GM12878 (cell line): ENCODE measurements at regions not wholly inside any gene's neighbourhood (a gene's known extent, or its start where the extent isn't known, plus 50 kb on each side); places are given as distances from the start of the nearest gene placed in this dataset.

Experiments
- ATAC-seq: fragments of 200-7000 bp; cut with Tn5 transposase; 3 replicates; pipeline ENCODE4 v1.9.1; 2020; ENCODE audit warnings: mild to moderate bottlenecking, moderate library complexity
- BruUV-seq: library from RNA; stranded (reverse); fragments of 400-500 nt; replicated peaks from 2 replicates; lab custom pipeline; 2021; lab: Mats Ljungman, UMichigan
- CTCF ChIA-PET: fragments of 300-600 bp; sonication (Branson Sonifier 250); formaldehyde crosslinking; extraction: SDS; loops from one replicate; lab custom pipeline; 2021; ENCODE audit warnings: inconsistent platforms; lab: Yijun Ruan, JAX
- POLR2A ChIA-PET: fragments of 350-600 bp; formaldehyde crosslinking; extraction: SDS; loops from one replicate; lab custom pipeline; 2021; ENCODE audit warnings: inconsistent platforms; lab: Charles Lee
- RAD21 ChIA-PET: fragments of 300-600 bp; sonication (Branson Sonifier 250); formaldehyde crosslinking; loops from one replicate; lab custom pipeline; 2023; ENCODE audit warnings: antibody characterized with exemption; ENCODE audit not compliant: unreplicated experiment; lab: Charles Lee
- SMC1A ChIA-PET: fragments of 300-600 bp; sonication (Branson Sonifier 250); formaldehyde crosslinking; loops from one replicate; lab custom pipeline; 2023; ENCODE audit not compliant: unreplicated experiment, uncharacterized antibody; lab: Charles Lee
- DNase-seq: peaks from one replicate; pipeline ENCODE4 v3.0.0-alpha.2; 2011; ENCODE audit warnings: low read depth, low spot score
- FAIRE-seq: peaks from 3 replicates; lab custom pipeline; 2011; peaks lifted over from hg19 to GRCh38; lab: Jason Lieb, UNC
- H2AFZ ChIP-seq: 2 replicates; pipeline ENCODE4 v1.6.0; 2011; ENCODE audit warnings: low read depth, low read length, control low read depth; ENCODE audit not compliant: control insufficient read depth
- H3K27ac ChIP-seq: 2 replicates; pipeline ENCODE4 v1.5.1; 2011; ENCODE audit warnings: control low read depth; ENCODE audit not compliant: control insufficient read depth, insufficient read depth
- H3K27me3 ChIP-seq, 2 experiments: replicated peaks in 1 of 2; 2 replicates each; pipeline versions ENCODE4 v1.6.0 to v1.6.1; 2011; ENCODE audit warnings: low read length in 1 of 2; ENCODE audit not compliant: control insufficient read depth in 2 of 2, insufficient read depth in 2 of 2
- H3K36me3 ChIP-seq, 2 experiments: 2 replicates each; pipeline ENCODE4 v1.5.1; 2011; ENCODE audit warnings: low read length in 1 of 2; ENCODE audit not compliant: control insufficient read depth in 2 of 2, insufficient read depth in 2 of 2
- H3K4me1 ChIP-seq: 2 replicates; pipeline ENCODE4 v1.6.1; 2011; ENCODE audit warnings: mild to moderate bottlenecking, low read length, moderate library complexity, mixed read lengths; ENCODE audit not compliant: control insufficient read depth, insufficient read depth
- H3K4me2 ChIP-seq: 2 replicates; pipeline ENCODE4 v1.6.0; 2011; ENCODE audit warnings: control low read depth; ENCODE audit not compliant: control insufficient read depth, insufficient read depth
- H3K4me3 ChIP-seq: fragments of 200-600 bp; sonication (generic); 2 replicates; pipeline ENCODE4 v1.5.1; 2016
- H3K79me2 ChIP-seq: 2 replicates; pipeline ENCODE4 v1.6.0; 2011; ENCODE audit warnings: low read length; ENCODE audit not compliant: control insufficient read depth, insufficient read depth
- H3K9ac ChIP-seq: 2 replicates; pipeline ENCODE4 v1.8.0; 2011; ENCODE audit warnings: low read length, control low read depth, mixed read lengths; ENCODE audit not compliant: control insufficient read depth, insufficient read depth
- H3K9me3 ChIP-seq: replicated peaks from 3 replicates; pipeline ENCODE4 v1.5.1; 2011; ENCODE audit warnings: mild to moderate bottlenecking, low read length; ENCODE audit not compliant: control insufficient read depth, insufficient read depth
- H4K20me1 ChIP-seq: 2 replicates; pipeline ENCODE4 v1.6.0; 2011; ENCODE audit not compliant: control insufficient read depth, insufficient read depth
- CBX5 ChIP-seq: sonication (generic); IDR thresholded peaks from 2 replicates; pipeline ENCODE4 v1.6.1; 2016; ENCODE audit warnings: low read depth, moderate library complexity, mild to moderate bottlenecking, inconsistent platforms
- MTA2 ChIP-seq: fragments of 450-650 bp; IDR thresholded peaks from 2 replicates; pipeline ENCODE4 v1.6.1; 2016; ENCODE audit warnings: low read depth, mild to moderate bottlenecking, moderate library complexity
- SPI1 ChIP-seq: IDR thresholded peaks from 2 replicates; pipeline ENCODE4 v1.6.1; 2011; ENCODE audit warnings: low read depth, mild to moderate bottlenecking, low read length, moderate library complexity, borderline replicate concordance; ENCODE audit not compliant: insufficient read depth
- SREBF1 ChIP-seq: IDR thresholded peaks from 2 replicates; pipeline ENCODE4 v1.6.1; 2012; ENCODE audit warnings: mild to moderate bottlenecking, low read length
- WGBS: methylation state at CpG from one replicate; pipeline ENCODE4 v1.1.6; 2016; ENCODE audit warnings: low lambda C conversion rate; ENCODE audit not compliant: insufficient replicate concordance, insufficient coverage; ENCODE audit errors: missing lambda C conversion rate; 5-methylcytosine and 5-hydroxymethylcytosine counted together
- in situ Hi-C: fragments of 300-500 bp; cut with MboI; formaldehyde crosslinking; loops from 9 replicates; pipeline ENCODE4 v1.14.3; 2018; ENCODE audit warnings: mixed read lengths
- intact Hi-C: fragments of 100-400 bp; cut with micrococcal nuclease; formaldehyde crosslinking; loops from one replicate; pipeline ENCODE4 v1.14.2; 2022; ENCODE audit not compliant: unreplicated experiment
- TF ChIP-seq, protein P1 (sequence below): fragments of 450-650 bp; IDR thresholded peaks from 2 replicates; pipeline ENCODE4 v1.6.1; 2017; ENCODE audit warnings: mild to moderate bottlenecking, low read depth, inconsistent platforms; ENCODE audit not compliant: poor library complexity, severe bottlenecking

DNA sequence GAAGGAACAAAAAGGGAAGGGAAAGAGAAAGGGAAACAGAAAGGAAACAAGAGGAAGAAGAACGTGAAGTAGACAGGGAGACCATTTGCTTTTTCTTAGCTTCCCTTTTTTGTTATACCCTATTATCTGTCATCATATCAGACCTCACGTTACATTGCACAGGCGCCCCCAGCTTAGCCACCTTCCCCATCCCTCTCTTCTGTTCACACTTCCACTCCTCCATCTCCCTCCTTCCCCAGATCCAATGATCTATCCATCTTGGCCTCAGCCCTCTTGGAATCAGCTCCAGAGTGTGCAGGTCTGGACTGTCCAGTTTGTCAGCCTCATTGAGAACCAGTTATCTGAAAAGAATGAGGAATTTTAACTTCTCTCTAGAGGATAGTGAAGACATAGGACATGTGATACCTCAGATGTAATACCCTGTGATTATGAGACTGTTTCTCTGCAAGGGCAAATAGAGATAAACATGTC, 101.1 kb upstream of the ERRFI1 start:
- H3K9ac ChIP-seq: no peak overlapping the region

More for the DNA sequence above, 101.1 kb upstream of the ERRFI1 start:
- H3K27me3 ChIP-seq: no peaks in the 10 kb centered on the region
- H3K4me3 ChIP-seq: no peak overlapping the region
- no peaks in the 10 kb centered on the region for H3K36me3 ChIP-seq
- in situ Hi-C loops (no loop called here), intact Hi-C loops (no loop called here)
- TF ChIP-seq SPI1 (peak; percentile 16; the same call in 1 of the 2 replicates), CBX5 (no peak), MTA2 (no peak), SREBF1 (no peak)
- TF ChIP-seq, protein P1, sequence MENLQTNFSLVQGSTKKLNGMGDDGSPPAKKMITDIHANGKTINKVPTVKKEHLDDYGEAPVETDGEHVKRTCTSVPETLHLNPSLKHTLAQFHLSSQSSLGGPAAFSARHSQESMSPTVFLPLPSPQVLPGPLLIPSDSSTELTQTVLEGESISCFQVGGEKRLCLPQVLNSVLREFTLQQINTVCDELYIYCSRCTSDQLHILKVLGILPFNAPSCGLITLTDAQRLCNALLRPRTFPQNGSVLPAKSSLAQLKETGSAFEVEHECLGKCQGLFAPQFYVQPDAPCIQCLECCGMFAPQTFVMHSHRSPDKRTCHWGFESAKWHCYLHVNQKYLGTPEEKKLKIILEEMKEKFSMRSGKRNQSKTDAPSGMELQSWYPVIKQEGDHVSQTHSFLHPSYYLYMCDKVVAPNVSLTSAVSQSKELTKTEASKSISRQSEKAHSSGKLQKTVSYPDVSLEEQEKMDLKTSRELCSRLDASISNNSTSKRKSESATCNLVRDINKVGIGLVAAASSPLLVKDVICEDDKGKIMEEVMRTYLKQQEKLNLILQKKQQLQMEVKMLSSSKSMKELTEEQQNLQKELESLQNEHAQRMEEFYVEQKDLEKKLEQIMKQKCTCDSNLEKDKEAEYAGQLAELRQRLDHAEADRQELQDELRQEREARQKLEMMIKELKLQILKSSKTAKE: no peak
- 25% methylated on average over 2 of the region's 3 CpGs for WGBS
- SMC1A ChIA-PET: interaction anchor here (0.8 to 1.1 kb wide), 3 partner anchors 10 to 16 kb away, joined by 3 to 4 read pairs (median 3); no protein-coding TSS in a partner anchor
- no peaks in the 10 kb centered on the region for H3K79me2 ChIP-seq
- H3K27ac ChIP-seq: no peak overlapping the region
- RAD21 ChIA-PET: no interaction called here
- POLR2A ChIA-PET: no interaction called here
- FAIRE-seq (no peak), ATAC-seq (no peak), DNase-seq (no peak)
- no peaks in the 10 kb centered on the region for H3K4me1 ChIP-seq
- H3K4me2 ChIP-seq: no peak overlapping the region
- H4K20me1 ChIP-seq: no peaks in the 10 kb centered on the region
- CTCF ChIA-PET: no interaction called here
- no peaks in the 10 kb centered on the region; the same call in 2 of the 3 replicates for H3K9me3 ChIP-seq
- peak overlapping the region; percentile 69 for H2AFZ ChIP-seq
- BruUV-seq: no TSS peak
